ENCODE measurements at regions not wholly inside any gene's neighbourhood (a gene's known extent, or its start where the extent isn't known, plus 50 kb on each side); places are given as distances from the start of the nearest gene placed in this dataset.

- TF ChIP-seq HNRNPUL1 (IDR thresholded peaks at IDR 0.05; ENCODE audit: low read length): no peak
- no peak for TF ChIP-seq CTCF (IDR thresholded peaks at IDR 0.05 in 2 of 3, conservative IDR thresholded peaks at IDR 0.05 in 1 of 3; ENCODE audit: insufficient read depth in 2 of 3, low read depth in 1 of 3, low read length in 3 of 3)
- TF ChIP-seq ZHX1 (conservative IDR thresholded peaks at IDR 0.05; ENCODE audit: low read length): no peak
- no peak for TF ChIP-seq SIN3A (IDR thresholded peaks at IDR 0.05; ENCODE audit: borderline replicate concordance in 2 of 2, control insufficient read depth in 1 of 2, low read depth in 2 of 2, low read length in 2 of 2)
- TF ChIP-seq, protein P1, sequence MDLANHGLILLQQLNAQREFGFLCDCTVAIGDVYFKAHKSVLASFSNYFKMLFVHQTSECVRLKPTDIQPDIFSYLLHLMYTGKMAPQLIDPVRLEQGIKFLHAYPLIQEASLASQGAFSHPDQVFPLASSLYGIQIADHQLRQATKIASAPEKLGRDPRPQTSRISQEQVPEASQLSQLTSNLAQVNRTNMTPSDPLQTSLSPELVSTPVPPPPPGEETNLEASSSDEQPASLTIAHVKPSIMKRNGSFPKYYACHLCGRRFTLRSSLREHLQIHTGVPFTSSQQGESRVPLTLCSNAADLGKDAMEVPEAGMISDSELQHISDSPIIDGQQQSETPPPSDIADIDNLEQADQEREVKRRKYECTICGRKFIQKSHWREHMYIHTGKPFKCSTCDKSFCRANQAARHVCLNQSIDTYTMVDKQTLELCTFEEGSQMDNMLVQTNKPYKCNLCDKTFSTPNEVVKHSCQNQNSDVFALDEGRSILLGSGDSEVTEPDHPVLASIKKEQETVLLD (IDR thresholded peaks at IDR 0.05): no peak
- no peak for TF ChIP-seq BHLHE40 (IDR thresholded peaks at IDR 0.05; ENCODE audit: low read length)
- no peak for TF ChIP-seq ARID3B (CRISPR knock-in tag; IDR thresholded peaks at IDR 0.05; ENCODE audit: borderline replicate concordance)
- no peak for TF ChIP-seq ZKSCAN1 (IDR thresholded peaks at IDR 0.05; ENCODE audit: low read depth, low read length)
Observed at GRCh38 chr4:23333946-23334878, 555.6 kb downstream of the PPARGC1A start.

Data from K562 (cell line).